ENCODE measurements at regions not wholly inside any gene's neighbourhood (a gene's known extent, or its start where the extent isn't known, plus 50 kb on each side); places are given as distances from the start of the nearest gene placed in this dataset.

- TF ChIP-seq EZH2 (IDR thresholded peaks at IDR 0.05) (no peak), POLR2AphosphoS5 (IDR thresholded peaks at IDR 0.05; ENCODE audit: borderline replicate concordance, low read depth, low read length) (no peak), FOXP2 (optimal IDR thresholded peaks at IDR 0.05; ENCODE audit: control extremely low read depth, extremely low read length, insufficient read depth) (no peak)
Observed at GRCh38 chr20:53852014-53852413, 218.4 kb downstream of the BCAS1 start.

Data from SK-N-MC (cell line).